Endothelial cell (in vitro differentiated cells): ENCODE measurements at regions not wholly inside any gene's neighbourhood (a gene's known extent, or its start where the extent isn't known, plus 50 kb on each side); places are given as distances from the start of the nearest gene placed in this dataset.
"Not testable (repeated sequence)": the region's sequence is repeated elsewhere in the genome, so short reads cannot be mapped to it uniquely, and the experiment has no call there.

ENCODE experiments used
- DNase-seq: peaks from one replicate; pipeline ENCODE4 v3.0.0; 2021; ENCODE audit warnings: low spot score
- H3K27ac Mint-ChIP-seq: one replicate; pipeline ENCODE4 v1.8.0; 2021; ENCODE audit warnings: mixed read lengths, inconsistent platforms; ENCODE audit not compliant: unreplicated experiment
- H3K27me3 Mint-ChIP-seq: one replicate; pipeline ENCODE4 v1.8.0; 2021; ENCODE audit warnings: mild to moderate bottlenecking, moderate library complexity, mixed read lengths, inconsistent platforms; ENCODE audit not compliant: unreplicated experiment
- H3K36me3 Mint-ChIP-seq: one replicate; pipeline ENCODE4 v1.8.0; 2021; ENCODE audit warnings: mild to moderate bottlenecking, low read depth, mixed read lengths, inconsistent platforms; ENCODE audit not compliant: unreplicated experiment
- H3K4me1 Mint-ChIP-seq: one replicate; pipeline ENCODE4 v1.8.0; 2021; ENCODE audit warnings: mild to moderate bottlenecking, mixed read lengths, inconsistent platforms; ENCODE audit not compliant: unreplicated experiment
- H3K4me3 Mint-ChIP-seq: one replicate; pipeline ENCODE4 v1.8.0; 2021; ENCODE audit warnings: mild to moderate bottlenecking, mixed read lengths, inconsistent platforms; ENCODE audit not compliant: unreplicated experiment
- H3K9me3 Mint-ChIP-seq: one replicate; pipeline ENCODE4 v1.8.0; 2021; ENCODE audit warnings: mixed read lengths, inconsistent platforms; ENCODE audit not compliant: unreplicated experiment
- CTCF ChIP-seq: fragments of 200-600 bp; sonication (generic); IDR thresholded peaks from one replicate; pipeline ENCODE4 v1.5.0; 2021; ENCODE audit warnings: antibody characterized with exemption; ENCODE audit not compliant: unreplicated experiment

GRCh38 chr5:88085462-88085861, 183.2 kb downstream of the TMEM161B start:
- Mint-ChIP-seq H3K27me3 (no peaks in the 10 kb centered on the region), H3K4me1 (no peaks in the 10 kb centered on the region), H3K4me3 (no peak overlapping the region), H3K9me3 (no peaks in the 10 kb centered on the region), H3K27ac (no peak overlapping the region), H3K36me3 (no peaks in the 10 kb centered on the region)
- no peak for DNase-seq
- no peak for TF ChIP-seq CTCF

GRCh38 chr5:88081877-88082276, 186.8 kb downstream of the TMEM161B start:
- DNase-seq = no peak
- Mint-ChIP-seq H3K4me1 (no peaks in the 10 kb centered on the region), H3K36me3 (no peaks in the 10 kb centered on the region), H3K27ac (no peak overlapping the region), H3K4me3 (no peak overlapping the region), H3K27me3 (no peaks in the 10 kb centered on the region), H3K9me3 (no peaks in the 10 kb centered on the region)
- no peak for TF ChIP-seq CTCF

GRCh38 chr5:88063813-88064212, 204.8 kb downstream of the TMEM161B start:
- Mint-ChIP-seq H3K9me3 (no peaks in the 10 kb centered on the region), H3K36me3 (no peaks in the 10 kb centered on the region), H3K4me3 (no peak overlapping the region), H3K27me3 (no peaks in the 10 kb centered on the region), H3K27ac (no peak overlapping the region), H3K4me1 (no peaks in the 10 kb centered on the region)
- no peak for DNase-seq
- TF ChIP-seq CTCF = no peak

- DNase-seq = no peak
- Mint-ChIP-seq H3K9me3 (no peaks in the 10 kb centered on the region), H3K27ac (no peak overlapping the region), H3K36me3 (no peaks in the 10 kb centered on the region), H3K27me3 (no peaks in the 10 kb centered on the region), H3K4me3 (no peak overlapping the region), H3K4me1 (no peaks in the 10 kb centered on the region)
- TF ChIP-seq CTCF = no peak
These were observed 208.5 kb downstream of the TMEM161B start for GRCh38 chr5:88060194-88060593.

GRCh38 chr5:88058625-88059024, 210.0 kb downstream of the TMEM161B start:
- Mint-ChIP-seq H3K27ac (no peak overlapping the region), H3K4me3 (no peak overlapping the region), H3K27me3 (peaks cover 1% of the 10 kb centered on the region), H3K36me3 (no peaks in the 10 kb centered on the region), H3K4me1 (no peaks in the 10 kb centered on the region), H3K9me3 (no peaks in the 10 kb centered on the region)
- no peak for TF ChIP-seq CTCF
- DNase-seq = no peak

GRCh38 chr5:88052468-88052867, 216.2 kb downstream of the TMEM161B start:
- not testable (repeated sequence) for H3K36me3 Mint-ChIP-seq, H3K9me3 Mint-ChIP-seq, H3K27me3 Mint-ChIP-seq, H3K27ac Mint-ChIP-seq, DNase-seq, H3K4me1 Mint-ChIP-seq
- H3K4me3 Mint-ChIP-seq = peak overlapping the region; percentile 76
